HepG2 (cell line): ENCODE measurements at regions not wholly inside any gene's neighbourhood (a gene's known extent, or its start where the extent isn't known, plus 50 kb on each side); places are given as distances from the start of the nearest gene placed in this dataset.

ENCODE experiments used
- BRCA1 ChIP-seq: sonication (generic); formaldehyde crosslinking; IDR thresholded peaks from 2 replicates; pipeline ENCODE4 v1.4.0; 2020; ENCODE audit warnings: missing genetic modification reagents
- EZH2 ChIP-seq: conservative IDR thresholded peaks from 2 replicates; pipeline ENCODE4 v1.6.1; 2012; ENCODE audit warnings: mild to moderate bottlenecking, low read depth, low read length, moderate library complexity
- HOXA7 ChIP-seq: sonication (generic); formaldehyde crosslinking; IDR thresholded peaks from 2 replicates; pipeline ENCODE4 v1.8.1; 2022; ENCODE audit warnings: mild to moderate bottlenecking, missing genetic modification reagents, moderate library complexity
- KAT8 ChIP-seq: IDR thresholded peaks from 2 replicates; pipeline ENCODE4 v1.6.1; 2016; ENCODE audit warnings: missing genetic modification reagents, missing compliant biosample characterization
- MTF2 ChIP-seq: sonication (generic); formaldehyde crosslinking; IDR thresholded peaks from 2 replicates; pipeline ENCODE4 v1.5.0; 2020; ENCODE audit warnings: missing genetic modification reagents, borderline replicate concordance
- NONO ChIP-seq, 2 experiments: fragments of 450-650 bp in 1 of 2; sonication (generic) in 1 of 2; formaldehyde crosslinking in 1 of 2; IDR thresholded peaks in 1 of 2; conservative IDR thresholded peaks in 1 of 2; 2 replicates each; pipeline versions ENCODE4 v1.6.1 to v1.8.0; 2017 to 2022; ENCODE audit warnings: mild to moderate bottlenecking in 1 of 2, missing genetic modification reagents in 1 of 2, moderate library complexity in 1 of 2
- RERE ChIP-seq: IDR thresholded peaks from 2 replicates; pipeline ENCODE4 v1.6.1; 2016; ENCODE audit warnings: low read depth, missing genetic modification reagents, missing compliant biosample characterization
- RFXAP ChIP-seq: sonication (generic); formaldehyde crosslinking; IDR thresholded peaks from 2 replicates; pipeline ENCODE4 v1.4.0; 2020; ENCODE audit warnings: missing genetic modification reagents, borderline replicate concordance
- RNF219 ChIP-seq: sonication (generic); formaldehyde crosslinking; IDR thresholded peaks from 2 replicates; pipeline ENCODE4 v1.5.0; 2020; ENCODE audit warnings: mild to moderate bottlenecking, missing genetic modification reagents
- RXRA ChIP-seq: sonication (generic); formaldehyde crosslinking; IDR thresholded peaks from 2 replicates; pipeline ENCODE4 v1.5.1; 2020; ENCODE audit warnings: missing genetic modification reagents
- YEATS4 ChIP-seq: sonication (generic); formaldehyde crosslinking; IDR thresholded peaks from 2 replicates; pipeline ENCODE4 v1.4.0; 2020; ENCODE audit warnings: missing genetic modification reagents, borderline replicate concordance
- ZMYM3 ChIP-seq: sonication (generic); formaldehyde crosslinking; IDR thresholded peaks from 2 replicates; pipeline ENCODE4 v1.5.1; 2020; ENCODE audit warnings: mild to moderate bottlenecking, missing genetic modification reagents
- ZMYM4 ChIP-seq: sonication (generic); formaldehyde crosslinking; IDR thresholded peaks from 2 replicates; pipeline ENCODE4 v1.8.1; 2023; ENCODE audit warnings: mild to moderate bottlenecking, missing genetic modification reagents
- ZNF282 ChIP-seq: fragments of 450-650 bp; IDR thresholded peaks from 2 replicates; pipeline ENCODE4 v1.6.1; 2018; ENCODE audit not compliant: partially characterized antibody
- ZNF343 ChIP-seq: sonication (generic); formaldehyde crosslinking; IDR thresholded peaks from 2 replicates; pipeline ENCODE4 v1.4.0; 2020; ENCODE audit warnings: mild to moderate bottlenecking, missing genetic modification reagents
- ZNF747 ChIP-seq: sonication (generic); formaldehyde crosslinking; IDR thresholded peaks from 2 replicates; pipeline ENCODE4 v1.8.1; 2023; ENCODE audit warnings: missing genetic modification reagents, mild to moderate bottlenecking, borderline replicate concordance
- ZNF878 ChIP-seq: sonication (generic); formaldehyde crosslinking; IDR thresholded peaks from 2 replicates; pipeline ENCODE4 v1.8.1; 2023; ENCODE audit warnings: mild to moderate bottlenecking, missing genetic modification reagents, moderate library complexity
- ZSCAN22 ChIP-seq: sonication (generic); formaldehyde crosslinking; IDR thresholded peaks from 2 replicates; pipeline ENCODE4 v1.4.0; 2020; ENCODE audit warnings: mild to moderate bottlenecking, missing genetic modification reagents
- TF ChIP-seq, protein P1 (sequence below): sonication (generic); formaldehyde crosslinking; IDR thresholded peaks from 2 replicates; pipeline ENCODE4 v1.5.0; 2020; ENCODE audit warnings: missing genetic modification reagents
- TF ChIP-seq, protein P2 (sequence below): IDR thresholded peaks from 2 replicates; pipeline ENCODE4 v1.6.1; 2018; ENCODE audit warnings: missing genetic modification reagents

- no peak for TF ChIP-seq RERE (CRISPR knock-in tag)
- no peak for TF ChIP-seq ZSCAN22 (CRISPR knock-in tag)
- TF ChIP-seq, protein P1, sequence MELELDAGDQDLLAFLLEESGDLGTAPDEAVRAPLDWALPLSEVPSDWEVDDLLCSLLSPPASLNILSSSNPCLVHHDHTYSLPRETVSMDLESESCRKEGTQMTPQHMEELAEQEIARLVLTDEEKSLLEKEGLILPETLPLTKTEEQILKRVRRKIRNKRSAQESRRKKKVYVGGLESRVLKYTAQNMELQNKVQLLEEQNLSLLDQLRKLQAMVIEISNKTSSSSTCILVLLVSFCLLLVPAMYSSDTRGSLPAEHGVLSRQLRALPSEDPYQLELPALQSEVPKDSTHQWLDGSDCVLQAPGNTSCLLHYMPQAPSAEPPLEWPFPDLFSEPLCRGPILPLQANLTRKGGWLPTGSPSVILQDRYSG (CRISPR knock-in tag) = no peak
- no peak for TF ChIP-seq MTF2 (CRISPR knock-in tag)
- 0 out of 2 replicates have a peak, but pooled peaks have one; percentile 27 for TF ChIP-seq YEATS4 (CRISPR knock-in tag)
- TF ChIP-seq ZNF282 = no peak
- TF ChIP-seq ZNF878 (CRISPR knock-in tag) = no peak
- no peak for TF ChIP-seq RNF219
- no peak for TF ChIP-seq HOXA7 (CRISPR knock-in tag)
- TF ChIP-seq NONO (IDR thresholded peaks at IDR 0.05) = no peak
- no peak for TF ChIP-seq NONO (CRISPR knock-in tag; conservative IDR thresholded peaks at IDR 0.05)
- TF ChIP-seq EZH2 = no peak
- 0 out of 2 replicates have a peak, but pooled peaks have one; percentile 11 for TF ChIP-seq KAT8
- TF ChIP-seq ZNF343 (CRISPR knock-in tag) = no peak
- TF ChIP-seq RFXAP (CRISPR knock-in tag) = no peak
- no peak for TF ChIP-seq ZMYM4 (CRISPR knock-in tag)
- no peak for TF ChIP-seq ZMYM3 (CRISPR knock-in tag)
- TF ChIP-seq BRCA1 (CRISPR knock-in tag) = no peak
- no peak for TF ChIP-seq ZNF747 (CRISPR knock-in tag)
- TF ChIP-seq, protein P2, sequence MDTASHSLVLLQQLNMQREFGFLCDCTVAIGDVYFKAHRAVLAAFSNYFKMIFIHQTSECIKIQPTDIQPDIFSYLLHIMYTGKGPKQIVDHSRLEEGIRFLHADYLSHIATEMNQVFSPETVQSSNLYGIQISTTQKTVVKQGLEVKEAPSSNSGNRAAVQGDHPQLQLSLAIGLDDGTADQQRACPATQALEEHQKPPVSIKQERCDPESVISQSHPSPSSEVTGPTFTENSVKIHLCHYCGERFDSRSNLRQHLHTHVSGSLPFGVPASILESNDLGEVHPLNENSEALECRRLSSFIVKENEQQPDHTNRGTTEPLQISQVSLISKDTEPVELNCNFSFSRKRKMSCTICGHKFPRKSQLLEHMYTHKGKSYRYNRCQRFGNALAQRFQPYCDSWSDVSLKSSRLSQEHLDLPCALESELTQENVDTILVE = no peak
- no peak for TF ChIP-seq RXRA (CRISPR knock-in tag)
Measured at GRCh38 chr10:78472551-78472890, 438.9 kb downstream of the RPS24 start (continued).
